ENCODE measurements at regions not wholly inside any gene's neighbourhood (a gene's known extent, or its start where the extent isn't known, plus 50 kb on each side); places are given as distances from the start of the nearest gene placed in this dataset.

DNA sequence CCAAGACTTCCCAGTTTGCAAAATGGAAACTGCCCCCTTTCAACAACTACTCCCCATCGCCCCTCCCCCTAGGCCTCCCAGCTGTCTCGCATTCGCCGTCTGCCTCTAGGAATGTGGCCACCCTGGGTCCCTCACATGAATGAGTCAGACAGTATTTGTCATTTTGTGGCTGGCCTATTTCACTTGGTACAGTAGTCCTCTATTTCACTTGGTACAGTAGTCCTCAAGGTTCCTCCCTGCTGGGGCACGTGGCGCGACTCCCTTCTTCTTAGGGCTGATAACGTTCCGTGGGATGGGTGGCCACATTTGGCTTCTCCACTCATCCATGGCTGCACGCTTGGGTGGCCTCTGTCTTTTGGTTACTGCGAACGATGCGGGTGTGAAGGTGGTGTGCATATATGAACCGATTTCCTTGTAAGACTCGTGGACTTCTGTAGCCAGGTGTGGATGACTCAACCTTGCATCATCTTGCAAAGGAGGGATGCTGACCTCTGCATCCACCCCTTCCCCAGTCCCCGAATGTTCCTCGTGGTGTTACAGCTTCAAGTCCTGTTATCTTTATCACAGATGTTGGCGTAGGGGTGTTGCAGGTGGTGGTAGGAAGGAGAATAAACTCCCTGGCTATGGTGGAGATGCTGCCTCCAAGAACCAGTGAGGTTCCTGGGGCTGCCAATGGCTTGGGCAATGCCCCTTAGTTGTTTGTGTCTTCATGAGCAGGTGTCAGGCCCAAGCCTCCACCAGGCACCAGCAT is 112.1 kb upstream of the SOX1 start:
- DNase-seq = no peak

- DNase-seq = no peak
Measured at GRCh38 chr13:111955412-111956065, 111.4 kb upstream of the SOX1 start.

DNA sequence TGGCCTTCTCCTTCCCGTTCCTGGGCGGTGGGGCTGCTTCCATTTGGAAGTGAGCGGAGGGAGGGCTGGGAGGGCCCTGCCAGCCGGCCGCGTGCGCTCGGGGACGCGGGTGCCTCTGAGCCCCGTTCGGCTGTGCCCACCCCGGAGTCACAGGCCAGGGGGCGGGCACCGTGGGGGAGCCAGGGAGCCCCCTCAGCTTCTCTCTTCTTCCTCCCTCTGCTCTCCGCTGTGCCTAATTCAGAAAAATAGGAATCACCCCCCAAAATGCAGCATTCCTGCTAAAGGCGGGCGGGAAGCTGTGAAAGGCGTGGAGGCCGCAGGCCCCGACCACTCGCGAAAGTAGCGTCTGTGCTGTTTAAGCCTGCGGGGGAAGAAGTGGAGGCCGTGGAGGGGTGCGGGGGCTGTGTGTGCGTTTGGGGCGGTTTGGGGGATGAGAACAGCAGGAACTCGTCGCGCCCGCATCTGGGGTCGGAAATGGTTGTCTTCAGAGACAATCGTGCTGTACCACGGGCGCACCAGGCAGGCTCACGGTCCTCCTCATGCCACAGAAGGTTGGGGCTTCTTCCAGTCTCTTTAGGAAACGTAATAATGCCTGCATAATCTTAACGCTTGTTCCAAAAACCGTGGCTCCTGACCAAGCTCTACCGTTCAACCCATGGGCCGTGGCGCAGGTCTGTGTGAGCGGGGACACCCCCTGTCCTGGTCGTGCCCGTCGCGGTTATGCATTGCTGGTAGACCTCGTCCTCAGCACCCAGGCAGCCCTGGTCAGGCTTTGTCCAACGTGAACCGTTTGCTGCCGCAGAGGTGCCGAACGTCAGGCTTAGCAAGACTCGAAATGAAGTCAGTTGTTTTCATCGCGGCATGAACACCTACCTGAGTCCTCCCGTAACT is 110.4 kb upstream of the SOX1 start:
- DNase-seq = no peak

GRCh38 chr13:111957913-111958450 is 109.0 kb upstream of the SOX1 start:
- DNase-seq = no peak

- no peak for DNase-seq
Measured at GRCh38 chr13:111958612-111959395, 108.1 kb upstream of the SOX1 start.

GRCh38 chr13:111960152-111960772 is 106.7 kb upstream of the SOX1 start:
- DNase-seq = no peak

GRCh38 chr13:111961236-111961635 is 105.7 kb upstream of the SOX1 start:
- no peak for DNase-seq

DNA sequence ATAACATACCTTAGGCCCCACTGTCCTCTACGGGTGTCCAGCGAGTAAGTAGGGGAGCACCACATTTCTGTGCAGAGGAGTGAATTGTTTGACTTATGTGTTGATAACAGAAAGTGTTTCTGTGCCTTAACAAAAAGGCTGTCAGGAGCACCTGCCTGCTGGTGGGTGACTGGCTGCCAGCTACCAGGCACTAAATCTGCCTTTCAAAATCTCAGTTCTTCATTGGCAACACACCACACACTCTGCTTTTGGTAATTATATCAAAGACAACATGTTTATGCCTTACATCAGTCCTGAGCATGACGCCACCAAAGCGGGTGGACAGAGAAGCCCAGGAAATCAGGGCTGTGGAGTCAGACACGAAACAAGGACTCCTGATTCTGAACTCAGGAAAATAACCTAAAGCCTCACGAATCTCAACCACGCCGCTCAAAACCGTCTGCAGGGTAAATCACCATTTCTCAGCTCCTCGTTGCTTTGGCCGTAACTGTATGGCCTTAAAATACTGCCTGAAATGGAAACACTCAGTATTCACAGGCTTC is 105.2 kb upstream of the SOX1 start:
- no peak for DNase-seq

GRCh38 chr13:111962431-111962891 is 104.5 kb upstream of the SOX1 start:
- DNase-seq = no peak

DNA sequence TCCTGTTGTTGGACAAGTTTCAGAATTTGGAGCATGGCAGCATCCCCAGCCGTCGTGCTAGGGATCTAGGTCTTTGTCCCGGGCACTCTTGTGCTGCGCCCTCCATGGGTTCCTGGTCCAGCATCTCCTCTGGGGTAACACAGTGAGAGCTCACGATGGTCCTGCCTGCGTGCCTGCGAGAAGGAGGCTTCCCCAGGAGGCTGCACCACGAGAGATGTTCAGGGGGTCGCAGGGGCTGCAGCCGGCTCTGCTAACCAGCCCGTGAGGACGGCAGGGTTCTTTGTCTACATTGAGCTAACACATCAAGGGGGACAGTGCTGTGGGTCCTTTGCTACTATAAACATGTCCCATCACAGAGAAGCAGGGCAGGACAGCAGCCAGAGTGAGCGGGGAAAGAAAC is 103.9 kb upstream of the SOX1 start:
- no peak for DNase-seq

GRCh38 chr13:111964411-111965035 is 102.4 kb upstream of the SOX1 start:
- no peak for DNase-seq

GRCh38 chr13:111965466-111966214 is 101.3 kb upstream of the SOX1 start:
- DNase-seq = no peak

DNA sequence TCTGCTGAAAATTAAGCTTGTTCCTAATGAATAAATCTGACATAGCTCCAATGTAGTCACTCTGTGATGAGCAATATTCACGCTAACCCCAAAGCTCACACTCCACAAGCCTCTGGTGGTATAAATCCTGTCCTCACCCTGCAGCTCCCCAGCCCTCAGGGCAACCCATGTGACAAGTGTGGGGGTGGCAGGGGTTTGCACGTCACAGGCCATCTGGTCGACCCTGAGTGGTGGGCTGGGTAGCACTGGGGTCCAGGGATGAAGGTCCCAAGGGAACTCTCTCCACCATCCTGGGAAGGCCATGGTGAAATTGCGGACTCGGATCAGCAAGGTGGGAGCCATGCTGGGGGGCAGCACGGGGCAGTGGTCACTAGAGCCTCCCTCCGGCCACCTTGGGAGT is 100.0 kb upstream of the SOX1 start:
- DNase-seq = no peak

DNA sequence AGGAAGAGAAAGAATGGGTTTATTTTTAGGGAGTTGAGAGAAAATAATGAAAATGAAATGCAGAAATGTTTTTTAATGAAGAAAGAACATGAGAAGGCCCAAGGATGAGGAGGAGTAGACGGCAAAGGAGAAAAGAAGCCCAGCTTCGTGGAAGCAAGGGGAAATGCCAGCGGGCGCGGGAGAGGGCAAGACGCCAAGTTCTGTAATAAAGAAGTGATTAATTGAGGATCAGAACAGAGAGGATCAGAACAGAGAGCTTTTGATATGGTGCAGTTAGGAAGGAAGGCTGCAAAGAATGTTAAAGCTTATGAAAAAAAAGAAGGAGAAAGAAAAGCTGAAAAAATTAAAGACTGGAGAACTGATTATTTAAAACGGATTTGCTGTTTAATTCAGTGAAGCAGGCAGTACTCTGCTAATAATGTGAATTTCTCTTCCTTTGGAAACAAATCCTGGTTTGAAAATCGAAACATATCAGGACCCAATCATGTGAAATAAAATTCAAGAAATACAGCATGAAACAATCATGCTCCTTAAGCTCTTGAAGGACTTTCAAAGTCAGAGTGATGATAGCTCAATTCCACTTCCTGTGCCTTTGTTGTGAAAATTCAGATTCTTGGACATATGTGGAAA is 99.3 kb upstream of the SOX1 start:
- no peak for DNase-seq

DNA sequence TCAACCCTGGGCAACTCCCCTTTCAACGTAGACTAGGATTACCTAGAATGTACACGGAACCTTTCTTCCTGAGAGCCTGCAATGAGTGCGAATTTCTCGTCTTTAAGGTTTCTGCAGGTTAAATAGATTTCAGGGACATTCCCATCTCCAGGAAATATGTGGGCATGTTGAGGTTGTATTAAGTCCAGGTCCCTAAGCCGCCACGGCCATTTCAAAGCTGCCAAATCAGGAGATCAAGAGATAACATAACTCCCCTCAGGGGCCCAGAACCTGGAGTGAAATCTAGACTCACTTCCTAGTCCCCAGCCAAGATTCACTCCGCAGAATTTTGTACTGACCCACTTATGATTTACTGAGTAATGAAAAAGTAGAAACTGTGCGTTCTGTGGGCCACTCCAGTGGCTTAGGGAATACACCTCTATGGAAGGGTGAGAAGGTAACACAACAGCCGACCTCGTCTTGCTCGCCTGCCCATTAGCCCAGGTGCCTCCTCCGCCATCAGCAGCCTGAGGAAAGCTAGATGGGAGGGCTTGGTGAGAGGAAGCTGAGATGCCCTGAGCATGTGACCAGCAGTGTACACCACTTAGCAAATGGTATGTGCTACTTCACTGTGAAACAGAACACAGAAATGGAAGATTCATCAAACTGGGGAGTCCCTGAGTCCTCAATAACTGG is 98.5 kb upstream of the SOX1 start:
- no peak for DNase-seq

DNA sequence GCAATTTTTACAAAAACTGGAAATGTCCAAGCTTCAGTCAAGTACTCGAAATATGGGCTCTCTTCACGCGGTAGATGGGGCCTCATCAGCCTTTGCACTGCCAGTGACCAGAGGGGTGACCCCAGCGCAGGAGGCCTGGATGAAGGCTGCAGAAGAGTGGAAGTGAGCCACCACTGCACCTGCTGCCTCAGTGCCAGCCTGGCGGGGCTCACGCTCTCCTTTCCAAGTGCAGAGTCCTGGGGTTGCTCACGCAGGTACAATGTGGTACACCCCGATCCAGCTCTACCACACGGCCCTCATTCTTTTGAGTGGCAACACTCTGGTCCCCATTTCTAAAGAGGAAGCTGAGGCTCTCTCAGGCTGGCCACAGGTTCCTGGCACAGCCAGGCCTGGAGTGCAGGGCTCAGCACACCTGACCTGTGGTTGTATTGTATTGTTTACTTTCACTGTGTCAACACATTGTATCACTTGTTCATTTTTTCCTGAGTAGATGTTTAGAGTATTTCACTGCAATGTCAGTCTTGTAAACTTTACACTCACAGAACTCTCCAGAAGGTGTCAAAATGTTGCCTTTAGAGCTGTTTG is 97.3 kb upstream of the SOX1 start:
- DNase-seq = no peak

- DNase-seq = no peak
Measured at GRCh38 chr13:111970494-111971141, 96.3 kb upstream of the SOX1 start.
